Liver (tissue), 7 donors: ENCODE measurements at regions not wholly inside any gene's neighbourhood (a gene's known extent, or its start where the extent isn't known, plus 50 kb on each side); places are given as distances from the start of the nearest gene placed in this dataset.

Source experiments
- DNase-seq: peaks from one replicate; pipeline ENCODE4 v3.0.0-alpha.2; 2017; ENCODE audit warnings: low spot score
- H3K27ac ChIP-seq, 2 donors: one replicate each; pipeline ENCODE4 v1.7.0; 2013; ENCODE audit warnings: inconsistent platforms in 2 of 2, low read length in 2 of 2, control low read depth in 1 of 2, low read depth in 1 of 2, mild to moderate bottlenecking in 1 of 2
- H3K27me3 ChIP-seq, 4 donors: one replicate each; pipeline versions ENCODE4 v1.6.1 to v1.7.0; 2013; ENCODE audit warnings: low read length in 3 of 4, inconsistent platforms in 1 of 4, mild to moderate bottlenecking in 1 of 4, moderate library complexity in 1 of 4; ENCODE audit not compliant: control insufficient read depth in 4 of 4, insufficient read depth in 4 of 4
- H3K36me3 ChIP-seq, 4 donors: one replicate each; pipeline versions ENCODE4 v1.6.1 to v1.7.0; 2013; ENCODE audit warnings: low read length in 3 of 4, mild to moderate bottlenecking in 3 of 4, low read depth in 1 of 4, moderate library complexity in 1 of 4; ENCODE audit not compliant: control insufficient read depth in 4 of 4, insufficient read depth in 3 of 4
- H3K4me1 ChIP-seq, 4 donors: one replicate each; pipeline versions ENCODE4 v1.6.1 to v1.7.0; 2013; ENCODE audit warnings: low read length in 3 of 4, mild to moderate bottlenecking in 3 of 4, moderate library complexity in 1 of 4; ENCODE audit not compliant: control insufficient read depth in 4 of 4, insufficient read depth in 4 of 4
- H3K4me3 ChIP-seq, 3 donors: one replicate each; pipeline versions ENCODE4 v1.6.1 to v1.7.0; 2013; ENCODE audit warnings: low read length in 3 of 3, control low read depth in 1 of 3, low read depth in 1 of 3, mild to moderate bottlenecking in 1 of 3
- H3K9ac ChIP-seq, 2 donors: one replicate each; pipeline ENCODE4 v1.7.0; 2013; ENCODE audit warnings: low read length in 2 of 2, mild to moderate bottlenecking in 2 of 2, moderate library complexity in 2 of 2, control low read depth in 1 of 2, low read depth in 1 of 2
- H3K9me3 ChIP-seq, 4 donors: one replicate each; pipeline versions ENCODE4 v1.6.1 to v1.7.0; 2013; ENCODE audit warnings: low read length in 3 of 4; ENCODE audit not compliant: control insufficient read depth in 4 of 4
- EGR1 ChIP-seq, 2 donors: IDR thresholded peaks; 2 replicates each; pipeline ENCODE4 v1.6.1; 2016 to 2018; ENCODE audit warnings: antibody characterized with exemption in 2 of 2, low read depth in 2 of 2
- FOXA1 ChIP-seq: IDR thresholded peaks from 2 replicates; pipeline ENCODE4 v1.6.1; 2016; ENCODE audit warnings: antibody characterized with exemption
- FOXA2 ChIP-seq: IDR thresholded peaks from 2 replicates; pipeline ENCODE4 v1.6.1; 2016; ENCODE audit warnings: antibody characterized with exemption
- GABPA ChIP-seq, 2 donors: IDR thresholded peaks in 1 of 2; conservative IDR thresholded peaks in 1 of 2; 2 replicates each; pipeline ENCODE4 v1.6.1; 2016; ENCODE audit warnings: antibody characterized with exemption in 2 of 2, mild to moderate bottlenecking in 1 of 2, moderate library complexity in 1 of 2
- HNF4A ChIP-seq, 2 donors: conservative IDR thresholded peaks; 2 replicates each; pipeline ENCODE4 v1.6.1; 2016; ENCODE audit warnings: antibody characterized with exemption in 2 of 2, mild to moderate bottlenecking in 2 of 2
- HNF4G ChIP-seq: IDR thresholded peaks from 2 replicates; pipeline ENCODE4 v1.6.1; 2016; ENCODE audit warnings: antibody characterized with exemption
- JUND ChIP-seq, 2 donors: IDR thresholded peaks; 2 replicates each; pipeline ENCODE4 v1.6.1; 2016; ENCODE audit warnings: antibody characterized with exemption in 2 of 2
- NR2F2 ChIP-seq: IDR thresholded peaks from 2 replicates; pipeline ENCODE4 v1.6.1; 2016; ENCODE audit warnings: antibody characterized with exemption
- RAD21 ChIP-seq, 2 donors: IDR thresholded peaks; 2 replicates each; pipeline ENCODE4 v1.6.1; 2016; ENCODE audit warnings: antibody characterized with exemption in 2 of 2, mild to moderate bottlenecking in 2 of 2
- RXRA ChIP-seq, 2 donors: IDR thresholded peaks; 2 replicates each; pipeline ENCODE4 v1.6.1; 2017 to 2018; ENCODE audit warnings: antibody characterized with exemption in 2 of 2, mild to moderate bottlenecking in 1 of 2
- YY1 ChIP-seq: IDR thresholded peaks from 2 replicates; pipeline ENCODE4 v1.6.1; 2016; ENCODE audit warnings: antibody characterized with exemption, mild to moderate bottlenecking
- WGBS: extraction: QIAGEN DNeasy Blood & Tissue Kit; methylation state at CpG from one replicate; pipeline ENCODE4 v1.1.7; 2013; 5-methylcytosine and 5-hydroxymethylcytosine counted together
- TF ChIP-seq, protein P1 (sequence below): IDR thresholded peaks from 2 replicates; pipeline ENCODE4 v1.6.1; 2016; ENCODE audit warnings: antibody characterized with exemption, mild to moderate bottlenecking
- TF ChIP-seq, protein P2 (sequence below): IDR thresholded peaks from 2 replicates; pipeline ENCODE4 v1.6.1; 2016; ENCODE audit warnings: antibody characterized with exemption
- TF ChIP-seq, protein P3 (sequence below): IDR thresholded peaks from 2 replicates; pipeline ENCODE4 v1.6.1; 2016; ENCODE audit warnings: antibody characterized with exemption
- TF ChIP-seq, protein P4 (sequence below): IDR thresholded peaks from 2 replicates; pipeline ENCODE4 v1.6.1; 2016; ENCODE audit warnings: antibody characterized with exemption
- donor health status: healthy.
- donor health status: healthy.
- donor health status: healthy.
- donor health status: healthy.

DNA sequence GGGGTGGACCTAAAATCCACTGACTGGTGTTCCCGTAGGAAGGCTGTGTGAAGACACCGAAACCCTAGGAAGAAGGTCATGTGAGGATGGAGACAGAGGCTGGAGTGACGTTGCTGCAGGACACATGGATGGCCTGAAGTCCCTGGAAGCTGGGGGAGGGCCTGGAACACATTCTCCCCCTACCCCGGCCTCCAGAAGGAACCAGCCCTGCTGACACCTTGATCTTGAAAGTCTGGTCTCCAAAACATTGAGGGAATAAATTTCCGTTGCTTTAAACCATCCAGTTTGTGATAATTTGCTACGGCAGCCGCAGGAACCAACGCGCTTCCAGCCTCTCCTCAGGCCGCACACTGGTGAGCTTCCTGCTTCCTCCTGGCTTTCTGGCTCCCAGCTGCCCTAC, 288.2 kb downstream of the GLRX3 start:
- DNase-seq, result peak; percentile 16
- WGBS, result 74% methylated on average over 10 of the region's 10 CpGs
- TF ChIP-seq, protein P1, sequence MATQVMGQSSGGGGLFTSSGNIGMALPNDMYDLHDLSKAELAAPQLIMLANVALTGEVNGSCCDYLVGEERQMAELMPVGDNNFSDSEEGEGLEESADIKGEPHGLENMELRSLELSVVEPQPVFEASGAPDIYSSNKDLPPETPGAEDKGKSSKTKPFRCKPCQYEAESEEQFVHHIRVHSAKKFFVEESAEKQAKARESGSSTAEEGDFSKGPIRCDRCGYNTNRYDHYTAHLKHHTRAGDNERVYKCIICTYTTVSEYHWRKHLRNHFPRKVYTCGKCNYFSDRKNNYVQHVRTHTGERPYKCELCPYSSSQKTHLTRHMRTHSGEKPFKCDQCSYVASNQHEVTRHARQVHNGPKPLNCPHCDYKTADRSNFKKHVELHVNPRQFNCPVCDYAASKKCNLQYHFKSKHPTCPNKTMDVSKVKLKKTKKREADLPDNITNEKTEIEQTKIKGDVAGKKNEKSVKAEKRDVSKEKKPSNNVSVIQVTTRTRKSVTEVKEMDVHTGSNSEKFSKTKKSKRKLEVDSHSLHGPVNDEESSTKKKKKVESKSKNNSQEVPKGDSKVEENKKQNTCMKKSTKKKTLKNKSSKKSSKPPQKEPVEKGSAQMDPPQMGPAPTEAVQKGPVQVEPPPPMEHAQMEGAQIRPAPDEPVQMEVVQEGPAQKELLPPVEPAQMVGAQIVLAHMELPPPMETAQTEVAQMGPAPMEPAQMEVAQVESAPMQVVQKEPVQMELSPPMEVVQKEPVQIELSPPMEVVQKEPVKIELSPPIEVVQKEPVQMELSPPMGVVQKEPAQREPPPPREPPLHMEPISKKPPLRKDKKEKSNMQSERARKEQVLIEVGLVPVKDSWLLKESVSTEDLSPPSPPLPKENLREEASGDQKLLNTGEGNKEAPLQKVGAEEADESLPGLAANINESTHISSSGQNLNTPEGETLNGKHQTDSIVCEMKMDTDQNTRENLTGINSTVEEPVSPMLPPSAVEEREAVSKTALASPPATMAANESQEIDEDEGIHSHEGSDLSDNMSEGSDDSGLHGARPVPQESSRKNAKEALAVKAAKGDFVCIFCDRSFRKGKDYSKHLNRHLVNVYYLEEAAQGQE, result no peak
- no peak for TF ChIP-seq HNF4G
- no peak for TF ChIP-seq FOXA2
- no peak for TF ChIP-seq NR2F2
- TF ChIP-seq HNF4A (conservative IDR thresholded peaks at IDR 0.05), result no peak
- TF ChIP-seq, protein P2, sequence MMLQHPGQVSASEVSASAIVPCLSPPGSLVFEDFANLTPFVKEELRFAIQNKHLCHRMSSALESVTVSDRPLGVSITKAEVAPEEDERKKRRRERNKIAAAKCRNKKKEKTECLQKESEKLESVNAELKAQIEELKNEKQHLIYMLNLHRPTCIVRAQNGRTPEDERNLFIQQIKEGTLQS, result no peak
- TF ChIP-seq JUND (IDR thresholded peaks at IDR 0.05), result no peak
- no peak for TF ChIP-seq RXRA (IDR thresholded peaks at IDR 0.05)
- TF ChIP-seq, protein P3, sequence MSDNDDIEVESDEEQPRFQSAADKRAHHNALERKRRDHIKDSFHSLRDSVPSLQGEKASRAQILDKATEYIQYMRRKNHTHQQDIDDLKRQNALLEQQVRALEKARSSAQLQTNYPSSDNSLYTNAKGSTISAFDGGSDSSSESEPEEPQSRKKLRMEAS, result no peak
- TF ChIP-seq YY1, result no peak
- TF ChIP-seq, protein P4, sequence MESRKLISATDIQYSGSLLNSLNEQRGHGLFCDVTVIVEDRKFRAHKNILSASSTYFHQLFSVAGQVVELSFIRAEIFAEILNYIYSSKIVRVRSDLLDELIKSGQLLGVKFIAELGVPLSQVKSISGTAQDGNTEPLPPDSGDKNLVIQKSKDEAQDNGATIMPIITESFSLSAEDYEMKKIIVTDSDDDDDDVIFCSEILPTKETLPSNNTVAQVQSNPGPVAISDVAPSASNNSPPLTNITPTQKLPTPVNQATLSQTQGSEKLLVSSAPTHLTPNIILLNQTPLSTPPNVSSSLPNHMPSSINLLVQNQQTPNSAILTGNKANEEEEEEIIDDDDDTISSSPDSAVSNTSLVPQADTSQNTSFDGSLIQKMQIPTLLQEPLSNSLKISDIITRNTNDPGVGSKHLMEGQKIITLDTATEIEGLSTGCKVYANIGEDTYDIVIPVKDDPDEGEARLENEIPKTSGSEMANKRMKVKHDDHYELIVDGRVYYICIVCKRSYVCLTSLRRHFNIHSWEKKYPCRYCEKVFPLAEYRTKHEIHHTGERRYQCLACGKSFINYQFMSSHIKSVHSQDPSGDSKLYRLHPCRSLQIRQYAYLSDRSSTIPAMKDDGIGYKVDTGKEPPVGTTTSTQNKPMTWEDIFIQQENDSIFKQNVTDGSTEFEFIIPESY, result no peak
- Histone ChIP-seq H3K27me3 (peaks cover 0 to 3% (median 1%) of the 10 kb centered on the region in 4 donors), H3K27ac (no peak overlapping the region), H3K9ac (no peak overlapping the region), H3K4me3 (no peak overlapping the region), H3K4me1 (no peaks in the 10 kb centered on the region), H3K9me3 (peaks cover 0 to 4% (median 1%) of the 10 kb centered on the region in 4 donors), H3K36me3 (no peaks in the 10 kb centered on the region)

DNA sequence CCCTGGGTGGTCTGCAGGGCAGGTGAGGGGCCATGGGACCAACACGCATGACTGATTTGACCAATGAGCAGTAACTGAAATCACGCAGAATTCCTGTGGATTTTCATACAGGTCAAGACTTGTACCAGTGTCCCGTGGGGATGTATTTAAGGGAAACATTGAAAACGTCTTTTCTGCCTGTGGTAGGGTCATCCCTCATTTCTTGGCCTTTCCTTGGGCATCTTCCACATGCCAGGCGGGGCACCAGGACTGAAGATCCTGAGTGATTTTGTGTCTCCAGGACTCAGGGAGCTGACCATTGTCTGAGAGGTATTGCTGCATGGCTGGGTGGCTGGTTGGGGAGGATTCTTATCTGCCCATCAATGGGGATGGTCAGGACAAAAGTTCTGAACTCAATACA, 289.0 kb downstream of the GLRX3 start:
- no peaks in the 10 kb centered on the region for H3K4me1 ChIP-seq
- peaks cover 0 to 4% (median 1%) of the 10 kb centered on the region in 4 donors for H3K9me3 ChIP-seq
- TF ChIP-seq GABPA (IDR thresholded peaks at IDR 0.05 in 1 of 2, conservative IDR thresholded peaks at IDR 0.05 in 1 of 2) (no peak), FOXA1 (no peak), EGR1 (IDR thresholded peaks at IDR 0.05; ENCODE audit: low read depth in 2 of 2) (no peak), RXRA (IDR thresholded peaks at IDR 0.05) (no peak), HNF4G (no peak), FOXA2 (no peak), RAD21 (IDR thresholded peaks at IDR 0.05) (no peak), NR2F2 (no peak)
- TF ChIP-seq, protein P4, result no peak
- TF ChIP-seq, protein P3, result no peak
- TF ChIP-seq, protein P2, result no peak
- no peaks in the 10 kb centered on the region for H3K36me3 ChIP-seq
- peaks cover 0 to 3% (median 1%) of the 10 kb centered on the region in 4 donors for H3K27me3 ChIP-seq
- 69% methylated on average over 5 of the region's 5 CpGs for WGBS
- H3K9ac ChIP-seq, result no peak overlapping the region
- H3K4me3 ChIP-seq, result no peak overlapping the region
- DNase-seq, result peak; percentile 21
- H3K27ac ChIP-seq, result no peak overlapping the region
